ENCODE measurements at regions not wholly inside any gene's neighbourhood (a gene's known extent, or its start where the extent isn't known, plus 50 kb on each side); places are given as distances from the start of the nearest gene placed in this dataset.

GRCh38 chr17:57182621-57183020 lies 73.7 kb upstream of the MSI2 start:
- TF ChIP-seq, protein P1, sequence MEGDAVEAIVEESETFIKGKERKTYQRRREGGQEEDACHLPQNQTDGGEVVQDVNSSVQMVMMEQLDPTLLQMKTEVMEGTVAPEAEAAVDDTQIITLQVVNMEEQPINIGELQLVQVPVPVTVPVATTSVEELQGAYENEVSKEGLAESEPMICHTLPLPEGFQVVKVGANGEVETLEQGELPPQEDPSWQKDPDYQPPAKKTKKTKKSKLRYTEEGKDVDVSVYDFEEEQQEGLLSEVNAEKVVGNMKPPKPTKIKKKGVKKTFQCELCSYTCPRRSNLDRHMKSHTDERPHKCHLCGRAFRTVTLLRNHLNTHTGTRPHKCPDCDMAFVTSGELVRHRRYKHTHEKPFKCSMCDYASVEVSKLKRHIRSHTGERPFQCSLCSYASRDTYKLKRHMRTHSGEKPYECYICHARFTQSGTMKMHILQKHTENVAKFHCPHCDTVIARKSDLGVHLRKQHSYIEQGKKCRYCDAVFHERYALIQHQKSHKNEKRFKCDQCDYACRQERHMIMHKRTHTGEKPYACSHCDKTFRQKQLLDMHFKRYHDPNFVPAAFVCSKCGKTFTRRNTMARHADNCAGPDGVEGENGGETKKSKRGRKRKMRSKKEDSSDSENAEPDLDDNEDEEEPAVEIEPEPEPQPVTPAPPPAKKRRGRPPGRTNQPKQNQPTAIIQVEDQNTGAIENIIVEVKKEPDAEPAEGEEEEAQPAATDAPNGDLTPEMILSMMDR (optimal IDR thresholded peaks at IDR 0.05 in 1 of 3, IDR thresholded peaks at IDR 0.05 in 1 of 3, conservative IDR thresholded peaks at IDR 0.05 in 1 of 3; ENCODE audit: extremely low read depth in 1 of 3, insufficient read depth in 2 of 3, low read length in 3 of 3): no peak
- no peak for TF ChIP-seq EZH2 (IDR thresholded peaks at IDR 0.05; ENCODE audit: low read length)
